ENCODE measurements at regions not wholly inside any gene's neighbourhood (a gene's known extent, or its start where the extent isn't known, plus 50 kb on each side); places are given as distances from the start of the nearest gene placed in this dataset.

GRCh38 chr9:1938135-1938534, 77.0 kb upstream of the SMARCA2 start:
- WGBS, 2 donors = 67 to 85% methylated on average over 1 of the region's 1 CpG
- DNase-seq = no peak
- no peak for TF ChIP-seq CTCF (IDR thresholded peaks at IDR 0.05)
- no peaks in the 10 kb centered on the region for H3K4me1 ChIP-seq
- intact Hi-C loops (cut with DNase I) = no loop called here
- ATAC-seq = no peak
- FAIRE-seq = no peak
- H3K4me3 ChIP-seq = no peak overlapping the region
- H3K36me3 ChIP-seq = no peaks in the 10 kb centered on the region
- no peaks in the 10 kb centered on the region for H3K27me3 ChIP-seq
- no peaks in the 10 kb centered on the region for H3K9me3 ChIP-seq
- H3K27ac ChIP-seq = no peak overlapping the region

- no peak for TF ChIP-seq CTCF (IDR thresholded peaks at IDR 0.05)
- Histone ChIP-seq H3K4me1 (no peaks in the 10 kb centered on the region), H3K4me3 (no peak overlapping the region), H3K27me3 (no peaks in the 10 kb centered on the region), H3K9me3 (no peaks in the 10 kb centered on the region), H3K27ac (no peak overlapping the region), H3K36me3 (no peaks in the 10 kb centered on the region)
- DNase-seq = no peak
- WGBS, 2 donors = 68 to 81% methylated on average over 2 of the region's 2 CpGs
- intact Hi-C loops (cut with DNase I) = no loop called here
- no peak for ATAC-seq
- FAIRE-seq = no peak
Observed at GRCh38 chr9:1938675-1939170, 76.4 kb upstream of the SMARCA2 start.

- H3K36me3 ChIP-seq = no peaks in the 10 kb centered on the region
- TF ChIP-seq CTCF (IDR thresholded peaks at IDR 0.05) = no peak
- no peaks in the 10 kb centered on the region for H3K27me3 ChIP-seq
- WGBS, 2 donors = 93 to 98% methylated on average over 1 of the region's 1 CpG
- no peaks in the 10 kb centered on the region for H3K4me1 ChIP-seq
- FAIRE-seq = no peak
- H3K27ac ChIP-seq = no peak overlapping the region
- H3K4me3 ChIP-seq = no peak overlapping the region
- no peaks in the 10 kb centered on the region for H3K9me3 ChIP-seq
- DNase-seq = no peak
- intact Hi-C loops (cut with DNase I) = no loop called here
- ATAC-seq = no peak
Observed at GRCh38 chr9:1939466-1939865, 75.7 kb upstream of the SMARCA2 start.

GRCh38 chr9:1939926-1940368, 75.2 kb upstream of the SMARCA2 start:
- Histone ChIP-seq H3K27ac (no peak overlapping the region), H3K4me3 (no peak overlapping the region), H3K36me3 (no peaks in the 10 kb centered on the region), H3K27me3 (no peaks in the 10 kb centered on the region), H3K4me1 (no peaks in the 10 kb centered on the region), H3K9me3 (no peaks in the 10 kb centered on the region)
- FAIRE-seq = no peak
- peak; percentile 29 to 76 (median 52) for TF ChIP-seq CTCF (IDR thresholded peaks at IDR 0.05)
- DNase-seq = peak in 4 of 6 donors; percentile 23 to 41 (median 34)
- peak; percentile 64 to 89 (median 84) for ATAC-seq
- intact Hi-C loops (cut with DNase I) = no loop called here
- 39 to 43% methylated on average over 7 of the region's 7 CpGs for WGBS, 2 donors

GRCh38 chr9:1941989-1942388, 73.2 kb upstream of the SMARCA2 start:
- Histone ChIP-seq H3K27ac (no peak overlapping the region), H3K4me3 (no peak overlapping the region), H3K9me3 (no peaks in the 10 kb centered on the region), H3K27me3 (no peaks in the 10 kb centered on the region), H3K4me1 (no peaks in the 10 kb centered on the region), H3K36me3 (no peaks in the 10 kb centered on the region)
- 67 to 77% methylated on average over 3 of the region's 3 CpGs for WGBS, 2 donors
- intact Hi-C loops (cut with DNase I) = no loop called here
- FAIRE-seq = no peak
- no peak for DNase-seq
- ATAC-seq = no peak
- TF ChIP-seq CTCF (IDR thresholded peaks at IDR 0.05) = no peak

Measured in pancreas (tissue), 10 donors.